ENCODE measurements at regions not wholly inside any gene's neighbourhood (a gene's known extent, or its start where the extent isn't known, plus 50 kb on each side); places are given as distances from the start of the nearest gene placed in this dataset.

DNA sequence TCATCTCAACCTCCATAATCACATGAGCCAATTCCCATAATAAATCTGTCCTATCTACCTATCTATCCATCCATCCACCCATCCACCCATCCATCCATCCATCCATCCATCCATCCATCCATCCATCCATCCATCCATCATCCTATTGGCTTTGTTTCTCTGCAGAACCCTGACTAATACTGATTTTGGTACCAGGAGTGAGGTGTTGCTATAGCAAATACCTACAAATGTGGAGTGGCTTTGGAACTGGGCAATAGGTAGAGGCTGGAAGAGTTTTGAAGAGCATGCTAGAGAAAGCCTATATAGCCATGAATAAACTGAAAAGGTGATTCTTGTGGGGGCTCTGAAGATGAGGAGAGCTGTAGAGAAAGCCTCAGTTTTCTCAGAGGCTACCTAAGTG, 88.7 kb upstream of the ANKRD28 start:
- Histone ChIP-seq H3K27ac (no peak overlapping the region), H3K9me3 (no peaks in the 10 kb centered on the region), H3K4me3 (no peak overlapping the region), H3K27me3 (no peaks in the 10 kb centered on the region), H3K36me3 (no peaks in the 10 kb centered on the region), H3K4me1 (peaks cover 0 to 11% (median 5%) of the 10 kb centered on the region in 4 donors)
- DNase-seq (no peak), ATAC-seq (no peak)
- intact Hi-C loops (cut with DNase I), result no loop called here
- TF ChIP-seq POLR2A (IDR thresholded peaks at IDR 0.05), result no peak
- TF ChIP-seq, protein P1, sequence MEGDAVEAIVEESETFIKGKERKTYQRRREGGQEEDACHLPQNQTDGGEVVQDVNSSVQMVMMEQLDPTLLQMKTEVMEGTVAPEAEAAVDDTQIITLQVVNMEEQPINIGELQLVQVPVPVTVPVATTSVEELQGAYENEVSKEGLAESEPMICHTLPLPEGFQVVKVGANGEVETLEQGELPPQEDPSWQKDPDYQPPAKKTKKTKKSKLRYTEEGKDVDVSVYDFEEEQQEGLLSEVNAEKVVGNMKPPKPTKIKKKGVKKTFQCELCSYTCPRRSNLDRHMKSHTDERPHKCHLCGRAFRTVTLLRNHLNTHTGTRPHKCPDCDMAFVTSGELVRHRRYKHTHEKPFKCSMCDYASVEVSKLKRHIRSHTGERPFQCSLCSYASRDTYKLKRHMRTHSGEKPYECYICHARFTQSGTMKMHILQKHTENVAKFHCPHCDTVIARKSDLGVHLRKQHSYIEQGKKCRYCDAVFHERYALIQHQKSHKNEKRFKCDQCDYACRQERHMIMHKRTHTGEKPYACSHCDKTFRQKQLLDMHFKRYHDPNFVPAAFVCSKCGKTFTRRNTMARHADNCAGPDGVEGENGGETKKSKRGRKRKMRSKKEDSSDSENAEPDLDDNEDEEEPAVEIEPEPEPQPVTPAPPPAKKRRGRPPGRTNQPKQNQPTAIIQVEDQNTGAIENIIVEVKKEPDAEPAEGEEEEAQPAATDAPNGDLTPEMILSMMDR (IDR thresholded peaks at IDR 0.05), result no peak

DNA sequence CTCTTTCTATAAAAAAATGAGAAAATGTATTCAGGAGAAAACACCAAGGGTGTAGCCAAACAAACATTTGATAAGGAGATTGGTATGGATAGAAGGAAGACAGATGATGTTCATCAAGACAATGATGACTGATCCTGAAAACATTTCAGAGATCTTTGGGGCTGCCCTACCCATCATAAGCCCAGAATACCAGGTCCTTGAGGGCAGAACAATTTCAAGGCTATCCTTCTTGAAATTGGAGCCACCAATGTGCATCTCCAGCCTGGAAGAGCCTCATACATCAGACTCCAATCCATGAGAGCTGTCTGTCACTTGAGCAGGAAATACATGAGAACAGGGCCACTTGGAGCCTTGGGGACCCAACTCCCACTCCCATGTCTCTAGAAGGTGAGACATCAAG, 89.5 kb upstream of the ANKRD28 start:
- Histone ChIP-seq H3K27me3 (no peaks in the 10 kb centered on the region), H3K9me3 (no peaks in the 10 kb centered on the region), H3K4me3 (no peak overlapping the region), H3K27ac (no peak overlapping the region), H3K36me3 (no peaks in the 10 kb centered on the region), H3K4me1 (peaks cover 0 to 11% (median 5%) of the 10 kb centered on the region in 4 donors)
- ATAC-seq (no peak), DNase-seq (no peak)
- intact Hi-C loops (cut with DNase I), result no loop called here
- no peak for TF ChIP-seq POLR2A (IDR thresholded peaks at IDR 0.05)
- TF ChIP-seq, protein P1 (IDR thresholded peaks at IDR 0.05), result no peak

DNA sequence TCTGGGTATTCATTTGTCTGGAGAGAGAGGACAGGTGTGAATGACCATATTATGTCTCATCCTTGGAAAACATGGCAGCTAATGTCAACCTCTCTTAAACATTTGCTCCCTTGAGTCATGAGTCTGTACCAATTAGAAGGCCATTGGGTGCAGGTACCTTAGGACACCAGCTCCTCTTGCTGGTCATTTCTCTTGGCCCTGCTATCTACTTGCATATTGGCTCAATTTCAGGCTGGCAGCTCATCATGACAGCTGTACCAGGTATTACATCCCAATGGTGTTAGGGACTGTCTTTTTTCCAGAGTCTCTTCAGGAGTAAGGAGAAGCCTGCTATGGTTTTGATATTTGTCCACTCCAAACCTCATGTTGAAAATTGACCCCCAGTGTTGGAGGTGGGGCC, 92.2 kb upstream of the ANKRD28 start:
- Histone ChIP-seq H3K27ac (no peak overlapping the region), H3K9me3 (no peaks in the 10 kb centered on the region), H3K36me3 (no peaks in the 10 kb centered on the region), H3K4me3 (no peak overlapping the region), H3K27me3 (no peaks in the 10 kb centered on the region), H3K4me1 (no peaks in the 10 kb centered on the region)
- intact Hi-C loops (cut with DNase I), result no loop called here
- DNase-seq (no peak), ATAC-seq (no peak)
- TF ChIP-seq POLR2A (IDR thresholded peaks at IDR 0.05), result no peak
- TF ChIP-seq, protein P1 (IDR thresholded peaks at IDR 0.05), result no peak

DNA sequence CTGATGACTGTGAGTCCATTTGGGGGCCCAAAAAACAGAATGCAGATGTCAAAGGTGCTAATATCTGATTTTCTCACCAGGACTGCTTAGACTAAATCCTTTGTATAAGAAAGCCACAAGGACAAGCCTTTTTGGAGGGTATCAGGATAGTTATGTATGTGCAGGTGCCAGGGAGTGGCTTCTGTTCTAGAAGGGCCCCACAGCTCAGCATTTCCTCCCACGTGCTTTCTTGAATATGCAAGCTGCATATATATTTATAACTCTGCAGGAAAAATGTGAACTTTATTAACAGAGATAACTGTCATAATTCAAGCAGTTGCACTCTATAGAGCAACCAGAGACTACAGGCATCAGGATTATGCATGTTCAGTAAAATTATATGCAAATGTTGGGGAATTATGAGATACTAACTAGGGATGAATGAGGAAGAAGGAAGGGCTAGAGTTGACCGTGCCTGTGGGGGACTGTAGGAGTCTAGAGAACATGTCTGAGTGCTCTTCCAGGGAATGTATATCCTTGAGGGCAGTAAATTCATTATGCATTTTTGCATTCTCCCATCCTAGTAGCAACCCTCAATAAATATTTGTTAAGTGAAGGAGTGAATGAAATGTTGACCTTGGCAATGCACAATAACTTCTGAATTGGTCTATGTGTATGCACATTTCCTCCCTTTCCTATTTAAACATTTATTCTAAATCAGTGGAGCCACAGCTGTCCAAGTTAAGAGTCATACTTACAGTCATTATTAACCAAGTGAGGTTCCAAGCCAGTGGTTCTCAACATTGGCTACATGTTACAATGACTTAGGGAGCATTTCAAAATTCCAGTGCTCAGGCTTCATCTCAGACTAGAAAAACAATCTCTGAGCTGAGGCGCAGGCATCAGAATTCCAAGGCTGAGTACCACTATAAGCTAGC, 94.8 kb upstream of the ANKRD28 start:
- intact Hi-C loops (cut with DNase I), result no loop called here
- no peak for DNase-seq
- no peaks in the 10 kb centered on the region for H3K36me3 ChIP-seq
- no peaks in the 10 kb centered on the region for H3K27me3 ChIP-seq
- no peak overlapping the region for H3K4me3 ChIP-seq
- ATAC-seq, result no peak
- TF ChIP-seq, protein P1 (IDR thresholded peaks at IDR 0.05), result no peak
- TF ChIP-seq POLR2A (IDR thresholded peaks at IDR 0.05), result no peak
- no peaks in the 10 kb centered on the region for H3K4me1 ChIP-seq
- H3K27ac ChIP-seq, result no peak overlapping the region
- WGBS (ENCODE audit: insufficient coverage, low coverage, low lambda C conversion rate, missing lambda C conversion rate), result 75% methylated on average over 3 of the region's 3 CpGs
- H3K9me3 ChIP-seq, result no peaks in the 10 kb centered on the region

DNA sequence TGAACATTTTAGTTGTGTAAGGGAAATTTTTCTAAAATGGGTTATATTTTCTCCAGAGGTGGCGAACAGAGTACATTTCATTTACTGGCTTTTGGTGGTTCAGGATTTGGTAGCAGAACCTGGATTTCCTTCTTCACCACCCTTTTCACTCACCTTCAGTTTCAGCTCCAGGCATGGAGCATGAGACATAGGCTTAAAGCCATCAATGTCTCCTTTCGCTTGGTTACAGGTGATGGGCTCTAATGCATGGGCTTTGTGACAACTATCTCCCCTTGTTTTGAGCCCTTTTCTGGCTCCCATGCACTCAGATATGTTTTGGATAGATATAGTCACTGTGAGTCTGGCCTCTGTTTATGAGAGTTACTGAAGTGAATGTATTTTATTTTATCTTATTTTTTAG, 96.6 kb upstream of the ANKRD28 start:
- Histone ChIP-seq H3K4me3 (no peak overlapping the region), H3K4me1 (no peaks in the 10 kb centered on the region), H3K9me3 (no peaks in the 10 kb centered on the region), H3K36me3 (no peaks in the 10 kb centered on the region), H3K27ac (no peak overlapping the region), H3K27me3 (no peaks in the 10 kb centered on the region)
- 71% methylated on average over 2 of the region's 2 CpGs for WGBS (ENCODE audit: insufficient coverage, low coverage, low lambda C conversion rate, missing lambda C conversion rate)
- TF ChIP-seq, protein P1 (IDR thresholded peaks at IDR 0.05), result no peak
- TF ChIP-seq POLR2A (IDR thresholded peaks at IDR 0.05), result no peak
- DNase-seq, result no peak
- intact Hi-C loops (cut with DNase I), result no loop called here
- ATAC-seq, result no peak
